GM12874 (cell line): ENCODE measurements at regions not wholly inside any gene's neighbourhood (a gene's known extent, or its start where the extent isn't known, plus 50 kb on each side); places are given as distances from the start of the nearest gene placed in this dataset.

Experiments
- TF ChIP-seq, protein P1 (sequence below): IDR thresholded peaks from 2 replicates; pipeline ENCODE4 v1.5.1; 2011; ENCODE audit warnings: low read depth, mild to moderate bottlenecking, control low read depth, low read length, moderate library complexity; ENCODE audit not compliant: insufficient read depth

DNA sequence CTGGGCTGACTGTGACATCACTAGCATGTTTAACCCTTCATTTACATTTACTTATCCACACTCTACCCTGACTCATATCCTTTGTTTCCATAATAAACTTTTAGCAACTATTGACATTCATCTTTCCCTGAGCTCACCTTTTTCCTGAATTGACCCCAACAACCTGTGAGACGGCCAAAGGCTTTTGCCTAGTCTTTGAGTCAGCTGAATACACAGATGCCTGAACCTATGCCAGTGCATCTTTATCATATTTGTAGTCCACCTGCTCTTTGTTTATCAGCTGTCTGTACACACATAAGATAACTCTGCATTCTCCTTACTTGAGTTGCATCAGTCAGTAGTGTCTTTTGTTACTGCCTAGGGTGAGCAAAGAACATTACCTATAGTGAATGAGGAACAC is 128.5 kb upstream of the HMHB1 start:
- TF ChIP-seq, protein P1, sequence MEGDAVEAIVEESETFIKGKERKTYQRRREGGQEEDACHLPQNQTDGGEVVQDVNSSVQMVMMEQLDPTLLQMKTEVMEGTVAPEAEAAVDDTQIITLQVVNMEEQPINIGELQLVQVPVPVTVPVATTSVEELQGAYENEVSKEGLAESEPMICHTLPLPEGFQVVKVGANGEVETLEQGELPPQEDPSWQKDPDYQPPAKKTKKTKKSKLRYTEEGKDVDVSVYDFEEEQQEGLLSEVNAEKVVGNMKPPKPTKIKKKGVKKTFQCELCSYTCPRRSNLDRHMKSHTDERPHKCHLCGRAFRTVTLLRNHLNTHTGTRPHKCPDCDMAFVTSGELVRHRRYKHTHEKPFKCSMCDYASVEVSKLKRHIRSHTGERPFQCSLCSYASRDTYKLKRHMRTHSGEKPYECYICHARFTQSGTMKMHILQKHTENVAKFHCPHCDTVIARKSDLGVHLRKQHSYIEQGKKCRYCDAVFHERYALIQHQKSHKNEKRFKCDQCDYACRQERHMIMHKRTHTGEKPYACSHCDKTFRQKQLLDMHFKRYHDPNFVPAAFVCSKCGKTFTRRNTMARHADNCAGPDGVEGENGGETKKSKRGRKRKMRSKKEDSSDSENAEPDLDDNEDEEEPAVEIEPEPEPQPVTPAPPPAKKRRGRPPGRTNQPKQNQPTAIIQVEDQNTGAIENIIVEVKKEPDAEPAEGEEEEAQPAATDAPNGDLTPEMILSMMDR: no peak

DNA sequence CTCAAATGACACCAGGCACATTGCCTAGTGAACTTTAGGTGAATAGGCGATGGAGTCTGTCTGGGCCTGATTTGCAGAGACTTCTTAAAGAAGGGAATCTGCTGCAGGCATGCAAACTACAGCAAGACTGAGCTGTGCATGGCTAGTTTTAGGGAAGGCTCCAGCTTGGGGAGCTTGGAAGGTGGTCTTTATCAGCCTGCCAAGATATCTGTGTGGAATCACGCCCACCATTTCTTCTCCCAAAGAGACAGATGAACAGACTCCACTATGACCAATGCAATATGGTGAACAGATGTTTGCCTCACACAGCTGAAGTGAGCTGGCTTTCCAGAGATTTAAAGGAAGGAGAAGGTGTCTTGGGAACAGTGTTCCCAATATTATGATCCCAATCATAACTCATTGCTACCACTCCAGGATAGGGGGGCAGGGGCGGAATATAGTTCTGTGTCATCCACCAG is 129.0 kb upstream of the HMHB1 start:
- TF ChIP-seq, protein P1: no peak

DNA sequence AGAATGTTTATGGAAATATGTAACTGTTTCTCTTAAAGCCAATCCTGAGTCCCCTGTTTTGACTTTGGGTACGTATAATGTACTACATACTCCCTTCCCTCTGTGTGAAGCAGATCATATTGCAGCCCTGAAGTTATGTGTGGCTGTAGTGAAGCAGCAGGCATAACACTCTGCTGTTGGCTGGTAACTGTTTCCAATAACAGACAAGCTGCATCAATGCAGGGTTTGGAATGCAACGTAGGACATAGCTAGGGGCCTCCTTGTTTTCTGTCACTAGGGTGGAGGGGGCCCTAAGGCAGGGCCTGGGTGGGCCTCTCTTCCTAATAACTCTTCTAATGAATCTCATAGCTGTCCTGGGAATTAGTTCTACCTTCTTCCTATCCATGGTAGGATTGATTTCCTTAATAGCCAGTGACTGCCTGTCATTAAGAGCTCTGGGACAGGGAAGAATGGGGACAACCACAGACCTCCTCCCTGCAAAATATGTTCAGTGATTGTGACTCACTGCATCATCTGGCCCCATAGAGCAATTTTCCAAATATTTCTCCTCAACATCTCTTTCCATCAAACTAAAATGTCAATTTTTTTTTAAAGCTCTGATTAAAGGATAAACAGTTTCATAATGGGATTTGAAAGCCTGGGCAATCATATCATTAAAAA is 129.6 kb upstream of the HMHB1 start:
- TF ChIP-seq, protein P1: no peak

DNA sequence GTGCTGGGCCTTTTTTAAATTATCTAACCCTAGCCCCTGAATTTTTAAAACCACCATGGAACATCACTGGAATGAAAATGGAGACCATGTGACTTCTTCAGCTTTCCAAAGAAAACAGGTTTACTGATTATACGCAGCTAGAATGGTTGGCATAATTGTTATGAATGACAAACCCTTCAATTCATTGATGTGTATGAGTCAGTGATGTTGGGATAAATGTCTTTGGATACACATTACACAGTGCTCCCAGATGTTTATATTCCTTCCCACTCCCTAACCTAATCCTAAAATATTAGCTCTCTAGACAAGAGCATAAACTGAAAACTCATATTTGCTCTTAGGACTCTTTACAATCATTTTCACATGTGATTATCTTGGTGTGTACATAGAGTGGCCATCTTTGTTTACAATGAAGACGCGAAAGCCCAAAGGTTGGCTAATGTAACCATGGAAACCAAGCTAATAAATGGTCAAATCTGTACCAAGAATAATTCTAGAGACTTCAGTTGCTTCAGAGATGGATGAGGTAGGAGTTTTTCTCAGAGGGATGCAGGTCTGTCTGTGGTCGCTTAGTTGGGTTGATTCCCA is 131.2 kb upstream of the HMHB1 start:
- TF ChIP-seq, protein P1: no peak

DNA sequence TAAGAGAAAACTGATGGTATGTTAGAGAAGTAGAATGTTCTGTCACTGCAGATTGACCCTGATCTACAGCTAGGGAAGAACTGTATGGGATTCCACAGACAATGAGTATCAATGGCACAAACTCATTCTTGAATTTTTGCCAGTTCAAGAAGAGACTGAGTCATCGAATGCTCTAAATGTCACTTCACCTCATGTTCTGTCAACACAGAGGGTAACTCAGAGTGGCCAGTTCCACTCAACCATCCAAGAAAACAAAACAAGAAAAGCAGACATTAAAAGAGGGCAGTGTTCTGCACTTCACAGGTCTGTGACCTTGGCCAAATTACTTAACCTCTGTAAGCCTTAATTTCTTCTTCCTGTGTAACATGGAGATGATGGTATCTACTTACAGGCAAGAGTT is 132.2 kb upstream of the HMHB1 start:
- TF ChIP-seq, protein P1: no peak

DNA sequence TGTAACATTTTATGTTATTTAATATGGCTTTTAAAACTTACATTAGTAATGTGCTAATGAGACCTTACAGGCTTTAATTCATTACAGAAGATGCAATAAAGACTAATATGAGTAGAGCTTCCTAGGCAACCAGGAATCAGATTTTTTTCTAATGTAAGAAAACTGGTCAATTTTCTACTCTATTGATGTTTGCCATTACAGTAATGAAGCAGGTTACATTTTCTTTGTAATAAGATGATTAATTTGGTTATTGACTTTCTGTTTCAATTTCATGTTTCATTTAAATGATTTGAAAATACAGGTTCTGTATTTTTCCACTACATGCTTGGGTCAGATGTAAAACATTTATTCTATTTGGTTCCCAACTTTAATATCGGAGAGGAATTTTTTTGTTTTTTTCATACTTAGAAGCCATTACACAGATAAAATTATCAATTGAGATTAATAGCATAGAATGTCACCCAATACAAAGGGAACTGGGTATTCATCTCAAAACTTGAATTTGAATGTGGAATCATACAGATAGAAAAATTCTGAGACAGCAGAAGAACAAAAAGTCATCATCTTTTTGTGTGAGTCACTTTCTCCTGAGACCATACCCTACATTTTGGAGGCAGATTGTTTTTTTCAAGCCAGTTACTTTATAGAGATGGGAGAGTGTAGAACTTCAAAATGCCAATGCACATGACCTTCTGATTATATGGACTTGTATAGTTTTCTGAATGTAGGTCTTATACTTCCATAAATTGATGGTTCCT is 133.6 kb upstream of the HMHB1 start:
- TF ChIP-seq, protein P1: no peak

DNA sequence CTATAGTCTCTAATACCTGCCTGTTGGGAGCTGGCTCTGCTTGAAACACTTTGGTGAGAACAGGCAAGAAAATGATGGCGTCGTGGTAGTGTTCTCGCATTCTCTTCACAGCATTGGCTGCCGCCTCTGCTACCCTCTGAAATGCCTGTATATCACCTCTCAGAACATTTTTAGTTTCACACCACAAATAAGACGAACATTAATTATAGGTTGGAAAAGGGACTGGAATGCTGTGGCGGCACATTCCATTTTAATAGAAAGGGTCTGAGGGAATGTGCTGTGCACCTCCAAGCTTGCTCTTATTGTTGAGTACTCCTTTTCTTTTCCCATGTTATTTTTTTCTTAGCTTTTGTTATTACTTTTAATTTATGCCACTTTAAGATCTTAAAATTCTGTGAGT is 134.6 kb upstream of the HMHB1 start:
- TF ChIP-seq, protein P1: no peak
